B cell (primary cell): ENCODE measurements at regions not wholly inside any gene's neighbourhood (a gene's known extent, or its start where the extent isn't known, plus 50 kb on each side); places are given as distances from the start of the nearest gene placed in this dataset.
"Not testable (repeated sequence)": the region's sequence is repeated elsewhere in the genome, so short reads cannot be mapped to it uniquely, and the experiment has no call there.

ENCODE experiments used
- CTCF ChIP-seq: fragments of 200-600 bp; IDR thresholded peaks from one replicate; pipeline ENCODE4 v1.8.0; 2022; ENCODE audit warnings: antibody characterized with exemption, mild to moderate bottlenecking
- EZH2 ChIP-seq: IDR thresholded peaks from 2 replicates; pipeline ENCODE4 v1.6.1; 2012; ENCODE audit warnings: borderline replicate concordance, low read depth, mild to moderate bottlenecking, moderate library complexity, low read length; ENCODE audit not compliant: insufficient read depth, poor library complexity, severe bottlenecking

- TF ChIP-seq CTCF, EZH2: not testable (repeated sequence)
These were observed 232.1 kb upstream of the IL12A start for GRCh38 chr3:159756279-159757207.
